ENCODE measurements at regions not wholly inside any gene's neighbourhood (a gene's known extent, or its start where the extent isn't known, plus 50 kb on each side); places are given as distances from the start of the nearest gene placed in this dataset.

- intact Hi-C loops (cut with DNase I), result no loop called here
- no peak overlapping the region for H3K4me3 ChIP-seq
- WGBS, 2 donors, result 34 to 63% methylated on average over 3 of the region's 3 CpGs
- TF ChIP-seq POLR2AphosphoS5 (IDR thresholded peaks at IDR 0.05) (no peak), CTCF (IDR thresholded peaks at IDR 0.05) (no peak), EP300 (IDR thresholded peaks at IDR 0.05) (no peak), POLR2A (IDR thresholded peaks at IDR 0.05) (no peak)
- H3K4me1 ChIP-seq, result no peaks in the 10 kb centered on the region
- peaks cover 0 to 5% (median 0%) of the 10 kb centered on the region in 3 donors for H3K27me3 ChIP-seq
- DNase-seq, result no peak
- H3K9me3 ChIP-seq, result peaks cover 0 to 8% (median 1%) of the 10 kb centered on the region in 4 donors
- H3K36me3 ChIP-seq, result no peaks in the 10 kb centered on the region
- no peak overlapping the region for H3K27ac ChIP-seq
Measured at GRCh38 chr17:74089380-74089779, 114.1 kb upstream of the RPL38 start.

DNA sequence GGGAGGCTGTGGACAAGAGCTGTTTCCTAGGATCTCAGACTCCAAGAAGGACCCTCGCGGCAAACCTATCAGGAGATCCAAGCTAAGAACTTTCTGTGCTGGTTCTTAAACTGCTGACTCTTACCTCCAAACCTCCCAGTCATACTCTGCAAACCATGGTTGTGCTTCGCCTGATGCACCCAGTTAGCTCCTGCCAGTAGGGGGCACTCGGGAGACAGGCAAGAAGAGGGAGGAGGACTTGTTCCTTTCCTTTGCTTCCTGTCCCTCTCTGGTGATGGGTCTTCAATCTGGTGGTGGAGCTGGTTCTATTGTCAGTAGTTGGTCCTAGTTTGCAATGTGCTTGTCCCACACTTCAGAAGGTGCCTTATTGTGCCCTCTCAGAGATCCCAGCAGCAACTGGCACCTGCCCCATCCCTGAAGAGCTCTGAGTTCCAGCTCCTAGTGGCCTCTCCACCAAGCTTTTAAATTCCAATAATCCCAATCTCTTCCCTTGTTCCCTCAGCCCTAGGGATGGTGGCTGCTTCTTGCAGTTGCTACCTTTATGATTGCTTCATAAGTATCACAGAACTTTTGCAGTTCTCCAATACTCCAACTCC lies 113.5 kb upstream of the RPL38 start:
- Histone ChIP-seq H3K36me3 (no peaks in the 10 kb centered on the region), H3K27ac (no peak overlapping the region), H3K4me3 (no peak overlapping the region), H3K27me3 (peaks cover 0 to 5% (median 0%) of the 10 kb centered on the region in 3 donors), H3K4me1 (no peaks in the 10 kb centered on the region), H3K9me3 (peaks cover 0 to 8% (median 1%) of the 10 kb centered on the region in 4 donors)
- intact Hi-C loops (cut with DNase I), result no loop called here
- TF ChIP-seq POLR2A (IDR thresholded peaks at IDR 0.05) (no peak), CTCF (IDR thresholded peaks at IDR 0.05) (no peak), POLR2AphosphoS5 (IDR thresholded peaks at IDR 0.05) (no peak), EP300 (IDR thresholded peaks at IDR 0.05) (no peak)
- WGBS, 2 donors, result 29 to 46% methylated on average over 4 of the region's 4 CpGs
- DNase-seq, result no peak

GRCh38 chr17:74094651-74095050 lies 108.8 kb upstream of the RPL38 start:
- no peak for TF ChIP-seq EP300 (IDR thresholded peaks at IDR 0.05)
- Histone ChIP-seq H3K9me3 (peaks cover 0 to 8% (median 1%) of the 10 kb centered on the region in 4 donors), H3K36me3 (no peaks in the 10 kb centered on the region), H3K4me1 (no peaks in the 10 kb centered on the region), H3K27ac (no peak overlapping the region), H3K4me3 (no peak overlapping the region), H3K27me3 (no peaks in the 10 kb centered on the region)
- intact Hi-C loops (cut with DNase I), result no loop called here
- no peak for DNase-seq

DNA sequence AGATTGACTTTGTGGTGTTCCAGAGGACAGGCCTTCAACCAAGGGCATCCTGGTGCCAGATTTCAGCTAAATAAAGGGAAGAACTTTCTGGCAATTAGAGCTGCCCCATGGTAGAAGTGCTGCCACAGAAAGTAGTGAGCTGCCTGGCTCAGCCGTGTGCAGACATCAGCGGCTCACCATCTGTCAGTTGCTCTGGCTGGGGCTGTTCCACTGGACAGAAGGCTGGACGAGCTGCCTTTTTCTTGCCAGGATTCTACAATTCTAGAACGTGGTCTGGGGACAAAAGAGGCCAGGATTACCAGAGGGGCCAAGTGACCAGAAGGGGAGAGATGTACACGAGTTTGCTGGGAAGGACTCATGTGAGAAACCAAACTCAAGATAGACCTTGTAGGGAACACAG lies 107.0 kb upstream of the RPL38 start:
- Histone ChIP-seq H3K27me3 (peaks cover 0 to 9% (median 0%) of the 10 kb centered on the region in 3 donors), H3K27ac (no peak overlapping the region), H3K9me3 (peaks cover 0 to 6% (median 0%) of the 10 kb centered on the region in 4 donors), H3K4me3 (no peak overlapping the region), H3K4me1 (no peaks in the 10 kb centered on the region), H3K36me3 (no peaks in the 10 kb centered on the region)
- intact Hi-C loops (cut with DNase I), result no loop called here
- no peak for TF ChIP-seq POLR2A (IDR thresholded peaks at IDR 0.05)
- no peak for TF ChIP-seq EP300 (IDR thresholded peaks at IDR 0.05)
- TF ChIP-seq CTCF (IDR thresholded peaks at IDR 0.05), result no peak
- TF ChIP-seq POLR2AphosphoS5 (IDR thresholded peaks at IDR 0.05), result no peak
- DNase-seq, result no peak
- 64 to 70% methylated on average over 5 of the region's 5 CpGs for WGBS, 2 donors

DNA sequence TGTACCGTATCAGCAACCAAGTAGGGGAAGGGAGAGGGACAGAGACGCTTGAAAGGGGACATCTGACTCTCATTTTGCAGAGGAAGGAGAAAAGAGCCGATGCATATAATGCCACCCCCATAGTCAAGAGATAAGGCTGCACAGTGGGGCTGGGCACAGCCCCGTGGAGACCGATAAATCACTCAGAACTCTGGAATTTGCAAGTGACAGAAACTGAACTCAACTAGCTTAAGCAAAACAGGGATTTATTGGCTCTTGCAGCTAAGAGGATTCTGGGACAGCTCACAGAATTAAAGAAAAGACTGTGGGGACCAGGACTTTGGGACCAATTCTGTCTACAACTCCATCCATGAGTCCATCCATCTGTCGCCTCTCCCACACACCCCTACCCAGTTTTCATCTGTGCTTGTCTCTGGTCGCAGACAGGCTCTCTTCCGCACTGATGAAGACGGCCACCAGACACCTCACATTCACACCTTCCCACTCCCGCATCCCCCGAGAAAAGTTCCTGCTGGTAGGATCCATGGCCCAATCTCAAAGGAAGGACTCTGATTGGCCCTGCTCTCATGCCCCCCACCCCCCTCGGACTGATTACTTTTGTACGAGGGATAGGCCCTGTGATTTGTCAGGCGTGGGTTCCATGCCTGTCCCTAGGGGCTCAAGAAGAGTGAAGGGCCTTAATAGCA lies 105.9 kb upstream of the RPL38 start:
- intact Hi-C loops (cut with DNase I), result no loop called here

More for the DNA sequence above, 105.9 kb upstream of the RPL38 start:
- H3K4me3 ChIP-seq, result no peak overlapping the region
- TF ChIP-seq CTCF (IDR thresholded peaks at IDR 0.05) (no peak), POLR2A (IDR thresholded peaks at IDR 0.05) (no peak), EP300 (IDR thresholded peaks at IDR 0.05) (no peak), POLR2AphosphoS5 (IDR thresholded peaks at IDR 0.05) (no peak)
- peaks cover 0 to 4% (median 0%) of the 10 kb centered on the region in 4 donors for H3K9me3 ChIP-seq
- peaks cover 0 to 20% (median 0%) of the 10 kb centered on the region in 3 donors for H3K27me3 ChIP-seq
- no peaks in the 10 kb centered on the region for H3K36me3 ChIP-seq
- 73 to 74% methylated on average over 14 of the region's 14 CpGs for WGBS, 2 donors
- H3K4me1 ChIP-seq, result no peaks in the 10 kb centered on the region
- no peak overlapping the region for H3K27ac ChIP-seq
- DNase-seq, result no peak
